Naive thymus-derived CD4-positive, alpha-beta T cell (primary cell): ENCODE measurements at regions not wholly inside any gene's neighbourhood (a gene's known extent, or its start where the extent isn't known, plus 50 kb on each side); places are given as distances from the start of the nearest gene placed in this dataset.

ENCODE experiments used
- ATAC-seq: fragments of 150-1000 bp; cut with Tn5 transposase; 2 replicates; pipeline ENCODE4 v1.10.0; 2021; ENCODE audit warnings: mild to moderate bottlenecking, moderate library complexity
- CTCF ChIA-PET: fragments of 350-600 bp; sonication (Branson Sonifier 250); formaldehyde crosslinking; loops from one replicate; lab custom pipeline; 2021; ENCODE audit warnings: antibody characterized with exemption; lab: Charles Lee
- POLR2A ChIA-PET: fragments of 350-600 bp; sonication (Branson Sonifier 250); formaldehyde crosslinking; loops from one replicate; lab custom pipeline; 2021; ENCODE audit warnings: antibody characterized with exemption, inconsistent platforms; lab: Charles Lee
- DNase-seq, 9 donors: peaks; one replicate each; pipeline versions ENCODE4 v3.0.0 to v3.0.0-alpha.2; 2020 to 2022; ENCODE audit warnings: mixed read lengths in 1 of 9
- H3K27ac ChIP-seq: one replicate; pipeline ENCODE4 v1.7.0; 2013; ENCODE audit warnings: mild to moderate bottlenecking, low read depth, low read length, moderate library complexity
- H3K27me3 ChIP-seq, 2 donors: one replicate each; pipeline ENCODE4 v1.7.0; 2013; ENCODE audit warnings: low read length in 2 of 2, mild to moderate bottlenecking in 2 of 2, moderate library complexity in 2 of 2; ENCODE audit not compliant: control insufficient read depth in 2 of 2, insufficient read depth in 2 of 2
- H3K36me3 ChIP-seq, 3 experiments: 1 replicate in 2 of 3; 2 replicates in 1 of 3; pipeline ENCODE4 v1.7.0; 2013; ENCODE audit warnings: low read length in 3 of 3, mild to moderate bottlenecking in 3 of 3, moderate library complexity in 1 of 3; ENCODE audit not compliant: insufficient read depth in 3 of 3, control insufficient read depth in 2 of 3
- H3K4me1 ChIP-seq, 2 donors: one replicate each; pipeline ENCODE4 v1.7.0; 2013; ENCODE audit warnings: low read length in 2 of 2, mild to moderate bottlenecking in 2 of 2, moderate library complexity in 1 of 2; ENCODE audit not compliant: control insufficient read depth in 2 of 2, insufficient read depth in 2 of 2
- H3K4me3 ChIP-seq: 2 replicates; pipeline ENCODE4 v1.7.0; 2013; ENCODE audit warnings: mild to moderate bottlenecking, low read length
- H3K9me3 ChIP-seq, 3 experiments: 1 replicate in 2 of 3; 2 replicates in 1 of 3; pipeline ENCODE4 v1.7.0; 2013; ENCODE audit warnings: low read length in 3 of 3; ENCODE audit not compliant: control insufficient read depth in 2 of 3
- H3K27ac Mint-ChIP-seq, 9 donors: one replicate each; pipeline ENCODE4 v1.8.0; 2020 to 2022; ENCODE audit warnings: mixed read lengths in 9 of 9, mild to moderate bottlenecking in 8 of 9, moderate library complexity in 5 of 9, inconsistent platforms in 2 of 9
- H3K27me3 Mint-ChIP-seq, 5 donors: one replicate each; pipeline ENCODE4 v1.8.0; 2021 to 2022; ENCODE audit warnings: mixed read lengths in 5 of 5, mild to moderate bottlenecking in 1 of 5
- H3K36me3 Mint-ChIP-seq, 5 donors: one replicate each; pipeline ENCODE4 v1.8.0; 2020 to 2022; ENCODE audit warnings: mixed read lengths in 5 of 5, mild to moderate bottlenecking in 3 of 5, inconsistent platforms in 1 of 5
- H3K4me1 Mint-ChIP-seq, 7 donors: one replicate each; pipeline ENCODE4 v1.8.0; 2020 to 2022; ENCODE audit warnings: mixed read lengths in 7 of 7, mild to moderate bottlenecking in 3 of 7, inconsistent platforms in 1 of 7
- H3K4me3 Mint-ChIP-seq, 10 donors: one replicate each; pipeline ENCODE4 v1.8.0; 2020 to 2022; ENCODE audit warnings: mild to moderate bottlenecking in 10 of 10, mixed read lengths in 10 of 10, moderate library complexity in 6 of 10, inconsistent platforms in 2 of 10
- H3K9me3 Mint-ChIP-seq, 11 donors: one replicate each; pipeline ENCODE4 v1.8.0; 2020 to 2022; ENCODE audit warnings: mixed read lengths in 11 of 11, mild to moderate bottlenecking in 4 of 11, inconsistent platforms in 1 of 11, moderate library complexity in 1 of 11
- intact Hi-C, 2 donors: fragments of 100-400 bp; cut with micrococcal nuclease; formaldehyde crosslinking; loops; one replicate each; pipeline ENCODE4 v1.15.1; 2023

DNA sequence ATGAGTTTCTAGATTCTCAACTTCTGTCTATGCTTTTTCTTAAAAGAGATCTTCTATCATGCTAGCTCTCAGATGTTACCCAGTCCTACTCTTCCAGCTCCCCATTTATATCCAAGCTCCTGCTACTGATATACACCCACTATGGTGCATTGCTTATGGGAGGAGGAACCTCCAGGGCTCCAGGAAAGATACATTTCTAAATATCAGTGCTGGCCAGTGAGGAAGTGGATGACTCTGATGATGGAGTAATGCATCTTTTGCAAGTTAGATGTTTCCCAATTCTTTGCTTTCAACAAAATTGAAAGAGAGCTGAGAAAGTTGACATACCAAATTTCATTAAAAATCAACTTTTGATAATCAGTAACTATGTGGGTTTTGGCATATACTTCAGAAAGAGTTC, 105.7 kb upstream of the RESF1 start:
- no peak for DNase-seq
- peaks cover 0 to 18% (median 5%) of the 10 kb centered on the region in 7 donors for H3K4me1 Mint-ChIP-seq
- peaks cover 0 to 47% (median 16%) of the 10 kb centered on the region in 11 donors for H3K9me3 Mint-ChIP-seq
- CTCF ChIA-PET = interaction anchor here (0.8 kb wide), 1 partner anchor 129 kb away, joined by 5 read pairs; no protein-coding TSS in a partner anchor
- H3K4me3 ChIP-seq = no peak overlapping the region
- peak overlapping the region in 1 of 9 donors; percentile 82 for H3K27ac Mint-ChIP-seq
- no peaks in the 10 kb centered on the region for H3K36me3 ChIP-seq
- H3K27me3 ChIP-seq = no peaks in the 10 kb centered on the region
- H3K9me3 ChIP-seq = peaks cover 0 to 17% (median 4%) of the 10 kb centered on the region in 3 experiments
- POLR2A ChIA-PET = interaction anchor here (0.5 to 0.7 kb wide), 2 partner anchors 14 to 75 kb away, joined by 3 to 4 read pairs; no protein-coding TSS in a partner anchor
- no peaks in the 10 kb centered on the region for H3K4me1 ChIP-seq
- H3K27ac ChIP-seq = no peak overlapping the region
- no peak overlapping the region for H3K4me3 Mint-ChIP-seq
- peaks cover 3 to 29% (median 11%) of the 10 kb centered on the region in 5 donors for H3K36me3 Mint-ChIP-seq
- no peaks in the 10 kb centered on the region for H3K27me3 Mint-ChIP-seq
- ATAC-seq = peak; percentile 66
- intact Hi-C loops = no loop called here

DNA sequence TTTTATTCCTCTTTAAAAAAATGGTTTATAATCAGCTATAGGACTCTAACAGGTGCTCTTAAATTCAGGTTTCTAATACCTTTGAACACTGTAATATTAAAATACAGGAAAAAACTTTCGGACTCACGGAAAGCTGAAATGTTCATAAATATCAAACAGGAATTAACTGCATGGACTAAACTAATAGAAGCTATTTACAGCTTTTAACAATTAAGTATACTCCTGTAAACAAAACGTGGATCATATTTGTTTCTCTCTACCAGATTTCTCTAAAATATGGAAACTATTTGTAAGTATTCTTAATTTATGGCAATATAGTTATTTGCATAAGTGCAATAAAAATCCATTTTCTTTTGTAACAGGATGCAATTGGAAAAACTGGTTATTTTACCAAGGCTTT, 108.9 kb upstream of the RESF1 start:
- Histone ChIP-seq H3K27ac (no peak overlapping the region), H3K4me1 (no peaks in the 10 kb centered on the region), H3K9me3 (peaks cover 0 to 22% (median 4%) of the 10 kb centered on the region in 3 experiments), H3K36me3 (no peaks in the 10 kb centered on the region), H3K4me3 (no peak overlapping the region), H3K27me3 (no peaks in the 10 kb centered on the region)
- peaks cover 2 to 64% (median 21%) of the 10 kb centered on the region in 11 donors for H3K9me3 Mint-ChIP-seq
- H3K27me3 Mint-ChIP-seq = no peaks in the 10 kb centered on the region
- intact Hi-C loops = no loop called here
- ATAC-seq (no peak), DNase-seq (peak in 4 of 9 donors; percentile 3 to 15 (median 4))
- POLR2A ChIA-PET = interaction anchor here (0.6 to 1.3 kb wide), 5 partner anchors 13 to 109 kb away, joined by 3 to 5 read pairs (median 4); partner anchors contain the start of gene RESF1
- H3K36me3 Mint-ChIP-seq = peaks cover 6 to 38% (median 13%) of the 10 kb centered on the region in 5 donors
- no peak overlapping the region for H3K27ac Mint-ChIP-seq
- CTCF ChIA-PET = interaction anchor here (0.7 to 1.2 kb wide), 2 partner anchors 10 to 19 kb away, joined by 3 to 4 read pairs; no protein-coding TSS in a partner anchor
- no peak overlapping the region for H3K4me3 Mint-ChIP-seq
- peaks cover 0 to 18% (median 5%) of the 10 kb centered on the region in 7 donors for H3K4me1 Mint-ChIP-seq

DNA sequence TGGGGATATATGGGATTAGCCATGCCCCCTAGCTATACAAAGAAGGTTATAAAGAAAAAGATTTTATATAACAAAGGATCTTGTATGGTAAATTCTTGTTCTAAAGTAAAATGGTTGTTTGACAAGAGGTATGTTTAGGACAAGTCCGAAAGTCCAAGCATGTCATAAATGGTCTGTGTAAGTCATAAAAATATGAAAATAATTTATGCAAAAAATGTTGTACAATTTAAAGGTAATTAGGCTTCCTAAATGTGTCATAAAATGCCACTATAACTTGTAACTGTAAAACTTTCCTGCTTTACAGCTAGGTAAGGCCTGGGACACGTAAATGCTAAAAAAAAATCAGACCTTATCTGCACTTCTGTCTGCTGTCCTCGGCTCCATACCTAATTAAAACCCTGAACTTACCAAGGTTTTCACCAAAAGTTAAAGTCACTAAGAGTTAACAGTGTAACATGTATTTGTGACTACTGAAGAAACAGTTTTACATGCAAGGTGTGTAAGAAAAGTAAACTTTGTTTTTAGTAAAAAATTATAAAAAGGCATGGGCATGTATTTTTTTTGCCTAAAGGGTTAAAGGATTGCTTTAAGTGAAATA, 110.0 kb upstream of the RESF1 start:
- H3K9me3 ChIP-seq = peaks cover 0 to 22% (median 4%) of the 10 kb centered on the region in 3 experiments
- ChIA-PET CTCF (no interaction called here), POLR2A (interaction anchor here (0.5 to 1.2 kb wide), 3 partner anchors 9 to 106 kb away, joined by 3 to 4 read pairs (median 4); no protein-coding TSS in a partner anchor)
- no peaks in the 10 kb centered on the region for H3K27me3 ChIP-seq
- peaks cover 6 to 31% (median 13%) of the 10 kb centered on the region in 5 donors for H3K36me3 Mint-ChIP-seq
- H3K36me3 ChIP-seq = no peaks in the 10 kb centered on the region
- H3K27me3 Mint-ChIP-seq = no peaks in the 10 kb centered on the region
- H3K9me3 Mint-ChIP-seq = peaks cover 2 to 62% (median 21%) of the 10 kb centered on the region in 11 donors
- H3K4me1 Mint-ChIP-seq = peaks cover 0 to 16% (median 9%) of the 10 kb centered on the region in 7 donors
- H3K27ac Mint-ChIP-seq = no peak overlapping the region
- ATAC-seq (no peak), DNase-seq (no peak)
- no peak overlapping the region for H3K4me3 ChIP-seq
- H3K4me1 ChIP-seq = no peaks in the 10 kb centered on the region
- H3K4me3 Mint-ChIP-seq = no peak overlapping the region
- no peak overlapping the region for H3K27ac ChIP-seq
- intact Hi-C loops = no loop called here

DNA sequence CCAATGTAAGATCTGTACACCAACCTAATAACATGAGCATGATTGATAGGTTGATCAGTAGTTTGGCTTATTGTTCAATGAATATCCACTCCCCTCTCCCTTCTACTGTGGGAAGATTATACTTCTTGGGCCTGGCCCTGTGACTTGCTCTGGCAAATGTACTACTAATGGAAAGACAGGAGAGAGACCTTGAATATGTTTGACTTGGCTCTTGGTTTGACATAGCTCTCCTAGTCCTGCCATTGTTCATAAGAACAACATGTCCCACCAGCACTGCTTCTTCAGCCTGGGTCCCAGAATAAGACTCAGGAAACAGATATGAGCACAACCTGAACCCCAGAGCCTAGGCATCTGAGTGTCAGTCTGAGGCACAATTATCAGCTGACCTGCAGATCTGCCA, 112.8 kb upstream of the RESF1 start:
- H3K4me3 Mint-ChIP-seq = no peak overlapping the region
- H3K4me1 Mint-ChIP-seq = peaks cover 0 to 19% (median 9%) of the 10 kb centered on the region in 7 donors
- no peaks in the 10 kb centered on the region for H3K4me1 ChIP-seq
- peaks cover 3 to 36% (median 14%) of the 10 kb centered on the region in 11 donors for H3K9me3 Mint-ChIP-seq
- no peak overlapping the region for H3K27ac ChIP-seq
- H3K9me3 ChIP-seq = peaks cover 0 to 22% (median 4%) of the 10 kb centered on the region in 3 experiments
- POLR2A ChIA-PET = interaction anchor here (0.7 to 1.2 kb wide), 2 partner anchors 14 to 515 kb away, joined by 3 to 5 read pairs; no protein-coding TSS in a partner anchor
- H3K27me3 Mint-ChIP-seq = no peaks in the 10 kb centered on the region
- CTCF ChIA-PET = no interaction called here
- intact Hi-C loops = no loop called here
- DNase-seq (no peak), ATAC-seq (no peak)
- H3K36me3 ChIP-seq = no peaks in the 10 kb centered on the region
- no peak overlapping the region for H3K4me3 ChIP-seq
- peaks cover 2 to 27% (median 5%) of the 10 kb centered on the region in 5 donors for H3K36me3 Mint-ChIP-seq
- H3K27me3 ChIP-seq = no peaks in the 10 kb centered on the region
- no peak overlapping the region for H3K27ac Mint-ChIP-seq

DNA sequence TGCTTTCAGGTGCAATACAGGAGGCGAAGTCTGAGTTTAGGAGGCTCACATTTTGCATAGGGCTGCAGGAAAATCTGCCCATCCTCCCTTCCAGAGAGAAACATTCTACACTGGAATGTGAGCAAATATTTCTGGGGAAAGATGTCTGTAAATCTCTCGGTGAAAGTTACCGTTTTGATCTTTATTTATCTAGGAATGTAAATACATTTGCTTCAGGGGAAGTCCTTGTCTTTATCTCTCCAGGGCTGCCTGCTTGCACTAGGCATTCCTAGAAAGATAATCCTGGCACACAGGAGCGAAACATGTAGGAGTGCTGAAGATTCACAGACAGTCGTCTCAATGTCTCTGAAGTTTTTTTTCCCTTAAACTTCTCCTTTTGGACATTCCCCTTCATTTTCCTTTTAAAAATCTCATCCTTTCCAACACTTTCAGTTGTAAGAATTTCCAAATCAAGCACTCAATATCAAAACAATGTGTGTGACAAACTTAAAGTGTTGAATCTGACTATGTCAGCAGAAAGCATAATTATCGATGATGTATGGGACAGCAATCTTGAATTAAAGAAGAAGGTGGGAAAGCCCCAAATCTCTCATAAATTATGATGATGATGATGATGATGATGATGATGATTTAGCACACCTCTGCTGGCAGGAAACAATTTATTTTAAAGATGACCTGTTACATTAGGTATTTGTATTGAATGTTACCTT, 113.4 kb upstream of the RESF1 start:
- DNase-seq (no peak), ATAC-seq (no peak)
- Mint-ChIP-seq H3K4me3 (no peak overlapping the region), H3K27me3 (no peaks in the 10 kb centered on the region), H3K36me3 (peaks cover 0 to 26% (median 5%) of the 10 kb centered on the region in 5 donors), H3K27ac (no peak overlapping the region), H3K9me3 (peaks cover 3 to 30% (median 14%) of the 10 kb centered on the region in 11 donors), H3K4me1 (peaks cover 0 to 24% (median 10%) of the 10 kb centered on the region in 7 donors)
- POLR2A ChIA-PET = interaction anchor here (1.2 kb wide), 1 partner anchor 13 kb away, joined by 5 read pairs; no protein-coding TSS in a partner anchor
- CTCF ChIA-PET = no interaction called here
- H3K36me3 ChIP-seq = no peaks in the 10 kb centered on the region
- no peak overlapping the region for H3K4me3 ChIP-seq
- H3K4me1 ChIP-seq = no peaks in the 10 kb centered on the region
- H3K27ac ChIP-seq = no peak overlapping the region
- intact Hi-C loops = no loop called here
- H3K9me3 ChIP-seq = peaks cover 0 to 19% (median 3%) of the 10 kb centered on the region in 3 experiments
- H3K27me3 ChIP-seq = no peaks in the 10 kb centered on the region

DNA sequence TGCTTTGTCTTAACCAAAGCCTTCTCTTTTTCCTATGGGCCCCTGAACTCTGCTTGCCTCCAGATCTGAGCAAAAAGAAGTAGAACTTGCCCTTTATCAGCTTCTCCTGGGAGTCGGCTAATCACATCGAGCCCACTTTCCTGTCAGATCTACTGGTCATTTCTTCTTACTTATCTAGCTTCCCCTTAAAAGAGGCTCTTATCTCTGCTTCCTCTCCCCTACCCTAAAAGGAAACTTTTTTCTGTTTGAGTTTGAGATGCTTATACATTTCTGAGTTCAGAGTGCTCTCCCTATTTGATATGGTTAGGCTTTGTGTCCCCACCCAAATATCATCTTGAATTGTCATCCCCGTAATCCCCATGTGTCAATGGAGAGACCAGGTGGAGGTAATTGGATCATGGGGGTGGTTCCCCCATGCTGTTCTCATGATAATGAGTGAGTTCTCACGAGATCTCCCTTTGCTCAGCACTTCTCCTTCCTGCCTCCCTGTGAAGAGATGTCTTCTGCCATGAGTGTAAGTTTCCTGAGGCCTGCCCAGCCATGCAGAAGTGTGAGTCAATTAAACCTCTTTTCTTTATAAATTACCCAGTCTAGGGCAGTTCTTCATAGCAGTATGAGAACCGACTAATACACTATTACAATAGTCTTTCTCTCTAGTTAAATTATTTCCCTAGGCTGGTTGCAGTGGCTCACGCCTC, 114.7 kb upstream of the AMN1 start:
- intact Hi-C loops = no loop called here
- no peak overlapping the region for H3K4me3 ChIP-seq
- H3K36me3 Mint-ChIP-seq = peaks cover 0 to 32% (median 6%) of the 10 kb centered on the region in 5 donors
- no peaks in the 10 kb centered on the region for H3K27me3 Mint-ChIP-seq
- CTCF ChIA-PET = no interaction called here
- H3K27ac Mint-ChIP-seq = peak overlapping the region in 2 of 9 donors; percentile 30 to 46
- peaks cover 0 to 5% (median 0%) of the 10 kb centered on the region in 3 experiments for H3K9me3 ChIP-seq
- H3K4me1 ChIP-seq = no peaks in the 10 kb centered on the region
- no peak overlapping the region for H3K4me3 Mint-ChIP-seq
- H3K9me3 Mint-ChIP-seq = peaks cover 3 to 29% (median 11%) of the 10 kb centered on the region in 11 donors
- no peak for DNase-seq
- peaks cover 0 to 25% (median 14%) of the 10 kb centered on the region in 7 donors for H3K4me1 Mint-ChIP-seq
- H3K27ac ChIP-seq = no peak overlapping the region
- H3K36me3 ChIP-seq = no peaks in the 10 kb centered on the region
- POLR2A ChIA-PET = interaction anchor here (0.5 kb wide), 1 partner anchor 9 kb away, joined by 3 read pairs; no protein-coding TSS in a partner anchor
- H3K27me3 ChIP-seq = no peaks in the 10 kb centered on the region
- ATAC-seq = no peak
